HFF-Myc (cell line): ENCODE measurements at regions not wholly inside any gene's neighbourhood (a gene's known extent, or its start where the extent isn't known, plus 50 kb on each side); places are given as distances from the start of the nearest gene placed in this dataset.
"Not testable (repeated sequence)": the region's sequence is repeated elsewhere in the genome, so short reads cannot be mapped to it uniquely, and the experiment has no call there.

Experiments used
- DNase-seq: peaks from one replicate; pipeline ENCODE4 v3.0.0-alpha.2; 2011; ENCODE audit warnings: low read depth; ENCODE audit errors: extremely low read depth
- H3K4me3 ChIP-seq: replicated peaks from 2 replicates; pipeline ENCODE4 v1.5.1; 2011; ENCODE audit warnings: low read depth, mild to moderate bottlenecking, control low read depth, low read length
- TF ChIP-seq, protein P1 (sequence below): IDR thresholded peaks from 2 replicates; pipeline ENCODE4 v1.5.1; 2012; ENCODE audit warnings: mild to moderate bottlenecking, low read depth, low read length, control low read depth; ENCODE audit errors: missing control alignments

DNA sequence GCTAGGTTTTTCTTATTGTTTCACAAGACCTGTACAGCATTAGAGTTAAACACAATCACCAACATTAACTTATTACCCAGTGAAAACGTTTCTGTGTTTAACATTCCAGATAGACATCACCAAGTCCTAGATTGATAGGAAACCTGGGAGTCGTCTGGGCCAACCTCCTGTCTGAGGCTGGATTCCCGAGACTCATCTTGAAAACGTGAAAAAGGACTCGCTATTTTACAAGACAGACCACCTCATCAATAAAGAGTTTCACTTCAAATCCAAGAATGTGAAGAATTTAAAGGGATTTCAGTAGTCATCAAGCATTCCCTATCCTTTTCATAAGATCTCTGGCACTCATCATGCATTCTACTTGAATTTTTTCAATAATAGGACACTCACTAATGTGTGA, 626.6 kb downstream of the MCTP2 start:
- TF ChIP-seq, protein P1, sequence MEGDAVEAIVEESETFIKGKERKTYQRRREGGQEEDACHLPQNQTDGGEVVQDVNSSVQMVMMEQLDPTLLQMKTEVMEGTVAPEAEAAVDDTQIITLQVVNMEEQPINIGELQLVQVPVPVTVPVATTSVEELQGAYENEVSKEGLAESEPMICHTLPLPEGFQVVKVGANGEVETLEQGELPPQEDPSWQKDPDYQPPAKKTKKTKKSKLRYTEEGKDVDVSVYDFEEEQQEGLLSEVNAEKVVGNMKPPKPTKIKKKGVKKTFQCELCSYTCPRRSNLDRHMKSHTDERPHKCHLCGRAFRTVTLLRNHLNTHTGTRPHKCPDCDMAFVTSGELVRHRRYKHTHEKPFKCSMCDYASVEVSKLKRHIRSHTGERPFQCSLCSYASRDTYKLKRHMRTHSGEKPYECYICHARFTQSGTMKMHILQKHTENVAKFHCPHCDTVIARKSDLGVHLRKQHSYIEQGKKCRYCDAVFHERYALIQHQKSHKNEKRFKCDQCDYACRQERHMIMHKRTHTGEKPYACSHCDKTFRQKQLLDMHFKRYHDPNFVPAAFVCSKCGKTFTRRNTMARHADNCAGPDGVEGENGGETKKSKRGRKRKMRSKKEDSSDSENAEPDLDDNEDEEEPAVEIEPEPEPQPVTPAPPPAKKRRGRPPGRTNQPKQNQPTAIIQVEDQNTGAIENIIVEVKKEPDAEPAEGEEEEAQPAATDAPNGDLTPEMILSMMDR = no peak
- H3K4me3 ChIP-seq = no peak overlapping the region
- no peak for DNase-seq

DNA sequence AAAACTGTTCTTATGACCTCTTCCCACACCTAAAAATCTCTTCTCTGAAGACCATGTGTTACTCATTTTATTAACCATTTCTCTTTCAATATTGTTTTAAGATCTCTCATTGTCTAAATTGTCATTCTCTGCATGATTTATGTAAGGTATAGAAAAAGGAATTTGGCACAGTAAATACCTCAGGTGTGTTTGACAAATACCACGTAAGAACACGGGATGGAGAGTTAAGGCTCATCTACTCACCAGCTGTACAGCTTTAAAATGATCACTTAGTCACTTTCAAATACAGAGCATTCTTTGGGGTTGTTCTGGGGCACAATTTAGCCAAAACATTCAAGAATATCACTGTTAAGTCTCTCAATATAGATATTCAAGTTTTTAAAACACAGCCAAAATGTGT, 627.1 kb downstream of the MCTP2 start:
- H3K4me3 ChIP-seq = no peak overlapping the region
- TF ChIP-seq, protein P1 = no peak
- no peak for DNase-seq

DNA sequence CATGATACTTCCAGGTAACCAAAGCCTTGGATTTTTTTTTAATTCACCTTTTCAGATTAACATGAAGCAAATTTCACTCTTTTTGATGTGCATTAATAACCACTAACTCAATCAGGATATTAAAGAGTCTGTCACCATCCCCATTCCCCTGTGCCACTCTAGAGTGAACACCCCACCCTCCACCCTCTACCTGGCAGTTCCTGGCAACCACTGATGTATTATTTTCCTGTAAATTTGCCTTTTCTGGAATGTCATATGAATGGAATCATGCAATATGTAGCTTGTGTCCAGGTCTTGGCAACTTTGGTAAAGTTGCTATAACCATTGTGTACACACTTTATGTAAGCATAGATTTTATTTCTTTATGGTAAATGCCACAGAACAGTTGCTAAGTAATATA, 627.6 kb downstream of the MCTP2 start:
- DNase-seq = no peak
- no peak overlapping the region for H3K4me3 ChIP-seq
- TF ChIP-seq, protein P1 = no peak

DNA sequence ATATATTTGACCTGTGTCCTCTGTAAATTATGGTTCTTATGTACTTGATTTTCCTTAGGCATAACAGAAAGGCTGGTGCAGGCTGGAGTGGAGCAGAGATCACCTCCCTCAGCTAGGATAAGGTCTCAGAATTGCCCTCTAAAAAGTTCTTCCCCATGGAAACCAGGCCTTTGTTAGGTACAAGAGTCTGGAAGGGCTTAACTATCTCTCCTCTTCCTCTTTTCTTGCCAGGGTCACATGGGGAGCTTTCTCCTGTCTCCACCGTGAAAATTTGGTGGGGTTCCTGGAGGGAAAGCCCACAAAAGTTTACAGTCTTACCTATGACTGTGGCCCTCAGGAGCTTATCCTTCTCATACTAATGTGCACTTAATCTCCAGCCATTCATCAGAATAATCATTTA, 633.2 kb downstream of the MCTP2 start:
- no peak overlapping the region for H3K4me3 ChIP-seq
- DNase-seq = no peak
- TF ChIP-seq, protein P1 = no peak

DNA sequence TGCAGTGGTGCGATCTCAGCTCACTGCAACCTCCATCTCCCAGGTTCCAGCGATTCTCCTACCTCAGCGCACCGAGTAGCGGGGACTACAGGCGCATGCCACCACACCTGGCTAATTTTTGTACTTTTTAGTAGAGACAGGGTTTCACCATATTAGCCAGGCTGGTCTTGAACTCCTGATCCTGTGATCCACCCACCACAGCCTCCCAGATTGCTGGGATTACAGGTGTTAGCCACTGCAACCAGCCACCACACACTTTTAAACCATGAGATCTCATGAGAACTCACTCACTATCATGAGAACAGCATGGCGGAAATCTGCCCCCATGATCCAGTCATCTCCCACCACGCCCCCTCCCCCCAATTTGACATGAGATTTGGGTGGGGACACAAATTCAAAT, 636.9 kb downstream of the MCTP2 start:
- H3K4me3 ChIP-seq, DNase-seq: not testable (repeated sequence)

DNA sequence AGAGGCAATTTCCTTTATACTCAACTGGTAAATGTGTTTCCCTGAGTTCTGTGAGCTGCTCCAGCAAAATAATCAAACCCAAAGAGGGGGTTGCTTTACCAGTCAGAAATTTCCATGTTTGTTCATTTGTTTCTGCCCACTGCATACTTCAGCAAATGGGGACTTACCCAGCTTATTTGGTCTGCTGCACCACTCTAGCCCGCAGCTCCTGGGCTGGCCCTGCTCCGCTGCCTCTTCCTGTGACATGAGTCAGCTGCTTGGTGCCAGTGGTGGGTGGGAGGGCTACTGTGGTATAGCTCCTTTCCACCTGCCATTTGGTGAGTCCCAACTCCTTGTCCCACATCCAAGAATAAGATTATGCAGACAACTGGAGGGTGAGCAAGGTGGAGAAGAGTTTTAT, 644.2 kb downstream of the MCTP2 start:
- no peak for DNase-seq
- TF ChIP-seq, protein P1 = no peak
- H3K4me3 ChIP-seq = no peak overlapping the region

DNA sequence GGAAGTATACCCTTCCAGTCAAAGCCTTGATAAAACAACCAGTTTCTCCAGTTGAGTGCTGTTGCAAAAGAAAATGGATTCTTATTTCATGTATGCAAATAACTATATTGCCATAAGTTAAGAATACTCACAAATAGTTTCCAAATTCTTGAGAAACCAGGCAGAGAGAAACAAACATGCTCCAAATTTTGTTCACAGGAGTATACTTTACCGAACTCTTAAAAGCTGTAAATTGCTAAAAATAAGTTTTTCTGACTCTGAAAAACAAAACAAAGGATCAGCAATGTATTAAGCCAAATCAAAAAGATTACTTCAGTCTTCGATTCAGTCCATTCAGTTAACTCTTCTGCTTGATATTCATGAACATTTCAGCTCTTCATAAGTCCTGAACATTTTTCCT, 646.5 kb downstream of the MCTP2 start:
- DNase-seq = no peak
- TF ChIP-seq, protein P1 = no peak
- H3K4me3 ChIP-seq = no peak overlapping the region
